Kidney (tissue), 13 donors: ENCODE measurements at regions not wholly inside any gene's neighbourhood (a gene's known extent, or its start where the extent isn't known, plus 50 kb on each side); places are given as distances from the start of the nearest gene placed in this dataset.
"Not testable (repeated sequence)": the region's sequence is repeated elsewhere in the genome, so short reads cannot be mapped to it uniquely, and the experiment has no call there.

ENCODE experiments used
- DNase-seq, 5 donors: peaks; one replicate each; pipeline ENCODE4 v3.0.0-alpha.2; 2013 to 2020
- FAIRE-seq: peaks from 2 replicates; lab custom pipeline; 2012; peaks lifted over from hg19 to GRCh38; lab: Jason Lieb, UNC
- H3K27ac ChIP-seq, 2 donors: one replicate each; pipeline ENCODE4 v1.7.0; 2013; ENCODE audit warnings: low read depth in 2 of 2, low read length in 2 of 2, inconsistent platforms in 1 of 2
- H3K27me3 ChIP-seq: one replicate; pipeline ENCODE4 v1.7.1; 2013; ENCODE audit warnings: low read length, inconsistent platforms; ENCODE audit not compliant: control insufficient read depth, insufficient read depth
- H3K36me3 ChIP-seq, 3 donors: one replicate each; pipeline versions ENCODE4 v1.7.0 to v1.7.1; 2013; ENCODE audit warnings: low read length in 3 of 3, control low read depth in 1 of 3, inconsistent platforms in 1 of 3; ENCODE audit not compliant: insufficient read depth in 3 of 3, control insufficient read depth in 2 of 3
- H3K4me1 ChIP-seq, 3 donors: one replicate each; pipeline versions ENCODE4 v1.7.0 to v1.7.1; 2013; ENCODE audit warnings: low read length in 3 of 3, inconsistent platforms in 1 of 3, low read depth in 1 of 3; ENCODE audit not compliant: control insufficient read depth in 2 of 3, insufficient read depth in 2 of 3
- H3K4me3 ChIP-seq, 3 donors: one replicate each; pipeline versions ENCODE4 v1.7.0 to v1.8.1; 2013; ENCODE audit warnings: low read length in 3 of 3, control low read depth in 1 of 3, inconsistent platforms in 1 of 3
- H3K9ac ChIP-seq, 3 donors: one replicate each; pipeline versions ENCODE4 v1.7.0 to v1.7.1; 2013; ENCODE audit warnings: low read length in 3 of 3, control low read depth in 1 of 3, inconsistent platforms in 1 of 3
- H3K9me3 ChIP-seq, 3 donors: one replicate each; pipeline versions ENCODE4 v1.7.0 to v1.7.1; 2013; ENCODE audit warnings: low read length in 3 of 3, control low read depth in 1 of 3, inconsistent platforms in 1 of 3; ENCODE audit not compliant: control insufficient read depth in 2 of 3, insufficient read depth in 1 of 3
- intact Hi-C: fragments of 100-400 bp; cut with DNase I; formaldehyde crosslinking; loops from one replicate; pipeline ENCODE4 v1.11.1; 2022
- TF ChIP-seq, protein P1 (sequence below): IDR thresholded peaks from 3 replicates; pipeline ENCODE4 v1.5.1; 2012; ENCODE audit warnings: mild to moderate bottlenecking, moderate library complexity, borderline replicate concordance; ENCODE audit not compliant: insufficient read depth; ENCODE audit errors: extremely low read depth
- donor health status: control.
- donor health status: control.
- donor health status: control.
- donor health status: control.
- donor health status: control.
- donor health status: DM: yes; HTN: yes; CAD: no.
- donor health status: Normal renal cell carcinoma (clear cell type).

DNA sequence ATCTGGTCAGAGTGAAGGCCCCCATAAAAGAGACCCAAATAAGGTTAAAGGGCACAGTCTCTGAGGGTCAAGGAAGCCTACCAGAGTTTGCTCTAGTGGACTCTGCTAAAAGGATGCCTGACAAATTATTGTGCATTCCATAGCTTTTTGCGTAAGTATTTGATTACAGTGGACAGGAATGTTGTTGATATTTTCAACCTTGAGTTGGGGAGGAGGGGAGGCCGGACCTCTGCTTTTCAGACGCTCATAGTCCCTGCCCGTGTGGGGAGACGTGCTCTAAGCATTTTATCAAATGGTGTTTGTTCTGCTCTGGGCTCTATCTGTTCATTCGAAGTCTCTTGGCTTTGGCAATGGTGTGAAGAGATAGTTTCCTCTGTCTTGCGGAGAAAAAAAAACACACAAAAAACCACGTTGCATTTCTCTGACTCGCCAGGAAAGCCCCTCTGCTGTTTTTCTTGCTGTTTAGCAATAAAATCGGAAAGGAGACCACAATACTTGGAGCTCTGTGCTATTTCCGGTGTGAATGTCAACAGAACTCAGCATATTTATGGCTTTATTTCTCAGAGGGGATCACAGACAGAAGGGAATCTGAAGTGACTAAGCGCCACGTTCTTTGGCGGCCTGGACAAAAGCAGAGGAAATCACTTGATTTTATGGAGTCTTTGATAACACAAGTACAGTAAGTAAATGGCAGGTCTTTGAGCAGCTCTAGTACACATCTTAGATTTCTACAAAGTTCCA is 159.8 kb downstream of the ZFP64 start:
- FAIRE-seq (no peak), DNase-seq (peak in 3 of 5 donors; percentile 29 to 83 (median 69))
- Histone ChIP-seq H3K4me3 (no peak overlapping the region), H3K9me3 (no peaks in the 10 kb centered on the region), H3K27me3 (no peaks in the 10 kb centered on the region), H3K4me1 (peaks cover 0 to 8% (median 0%) of the 10 kb centered on the region in 3 donors), H3K27ac (no peak overlapping the region), H3K9ac (no peak overlapping the region), H3K36me3 (no peaks in the 10 kb centered on the region)
- TF ChIP-seq, protein P1, sequence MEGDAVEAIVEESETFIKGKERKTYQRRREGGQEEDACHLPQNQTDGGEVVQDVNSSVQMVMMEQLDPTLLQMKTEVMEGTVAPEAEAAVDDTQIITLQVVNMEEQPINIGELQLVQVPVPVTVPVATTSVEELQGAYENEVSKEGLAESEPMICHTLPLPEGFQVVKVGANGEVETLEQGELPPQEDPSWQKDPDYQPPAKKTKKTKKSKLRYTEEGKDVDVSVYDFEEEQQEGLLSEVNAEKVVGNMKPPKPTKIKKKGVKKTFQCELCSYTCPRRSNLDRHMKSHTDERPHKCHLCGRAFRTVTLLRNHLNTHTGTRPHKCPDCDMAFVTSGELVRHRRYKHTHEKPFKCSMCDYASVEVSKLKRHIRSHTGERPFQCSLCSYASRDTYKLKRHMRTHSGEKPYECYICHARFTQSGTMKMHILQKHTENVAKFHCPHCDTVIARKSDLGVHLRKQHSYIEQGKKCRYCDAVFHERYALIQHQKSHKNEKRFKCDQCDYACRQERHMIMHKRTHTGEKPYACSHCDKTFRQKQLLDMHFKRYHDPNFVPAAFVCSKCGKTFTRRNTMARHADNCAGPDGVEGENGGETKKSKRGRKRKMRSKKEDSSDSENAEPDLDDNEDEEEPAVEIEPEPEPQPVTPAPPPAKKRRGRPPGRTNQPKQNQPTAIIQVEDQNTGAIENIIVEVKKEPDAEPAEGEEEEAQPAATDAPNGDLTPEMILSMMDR = no peak
- intact Hi-C loops = no loop called here

DNA sequence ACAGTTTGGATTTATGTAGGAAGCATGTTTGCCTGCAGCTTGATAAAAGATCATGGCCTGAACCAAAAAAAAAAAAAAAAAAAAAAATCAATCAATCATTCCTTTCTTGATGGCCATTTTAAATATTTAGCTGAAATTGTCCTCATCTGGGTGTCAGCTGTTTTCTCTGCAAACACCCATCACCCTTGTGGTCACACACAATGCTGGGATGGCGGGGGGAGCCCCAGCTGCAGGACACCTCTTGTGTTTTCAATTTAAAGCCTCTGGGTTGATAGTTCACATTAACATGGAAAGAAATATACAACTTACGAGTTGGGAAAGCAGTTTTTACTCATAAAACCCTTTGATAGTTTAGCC is 160.4 kb downstream of the ZFP64 start:
- peak in 1 of 5 donors; percentile 18 for DNase-seq

DNA sequence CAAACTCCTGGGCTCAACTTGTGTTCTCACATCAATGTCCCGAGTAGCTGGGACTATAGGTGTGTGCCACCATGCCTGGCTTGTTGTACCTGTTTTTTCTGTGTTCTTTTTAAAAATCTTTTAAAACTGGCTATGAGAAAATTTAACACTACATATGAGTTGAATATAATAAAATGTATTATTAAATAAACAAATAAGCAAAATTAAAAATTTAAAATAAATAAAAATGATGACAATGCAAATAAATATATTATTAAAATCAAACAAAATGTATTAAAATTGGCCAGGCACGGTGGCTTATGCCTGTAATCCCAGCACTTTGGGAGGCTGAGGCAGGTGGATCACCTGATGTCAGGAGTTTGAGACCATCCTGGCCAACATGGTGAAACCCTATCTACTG is 162.4 kb downstream of the ZFP64 start:
- DNase-seq, H3K4me3 ChIP-seq, H3K4me1 ChIP-seq, H3K36me3 ChIP-seq, FAIRE-seq, H3K27me3 ChIP-seq, H3K27ac ChIP-seq, H3K9ac ChIP-seq, intact Hi-C loops, H3K9me3 ChIP-seq: not testable (repeated sequence)

More for the DNA sequence above, 160.4 kb downstream of the ZFP64 start:
- intact Hi-C loops = no loop called here
- FAIRE-seq = no peak
- peaks cover 0 to 8% (median 0%) of the 10 kb centered on the region in 3 donors for H3K4me1 ChIP-seq
- H3K27me3 ChIP-seq = no peaks in the 10 kb centered on the region
- TF ChIP-seq, protein P1 = no peak
- H3K36me3 ChIP-seq = no peaks in the 10 kb centered on the region
- H3K27ac ChIP-seq = no peak overlapping the region
- H3K9ac ChIP-seq = no peak overlapping the region
- no peak overlapping the region for H3K4me3 ChIP-seq
- H3K9me3 ChIP-seq = no peaks in the 10 kb centered on the region

DNA sequence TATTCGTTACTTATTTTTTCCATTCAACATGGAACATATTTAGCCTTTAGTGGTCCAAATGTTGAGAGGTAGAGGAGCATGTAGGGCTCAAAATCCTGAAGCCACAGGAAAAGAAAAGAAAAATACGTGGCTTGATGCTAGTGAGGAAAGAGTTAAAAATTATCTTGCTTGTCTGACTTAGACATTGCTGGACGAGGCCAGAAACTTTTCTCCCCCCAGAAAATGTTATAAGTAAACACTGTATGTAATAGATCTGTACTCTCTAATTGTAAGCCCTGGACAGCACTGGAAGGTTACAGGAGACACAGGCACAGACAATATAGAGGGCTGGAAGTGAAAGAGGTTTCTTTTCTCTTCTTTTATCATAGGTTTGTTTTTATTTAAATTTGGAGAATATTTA is 165.6 kb downstream of the ZFP64 start:
- no peaks in the 10 kb centered on the region for H3K36me3 ChIP-seq

More for the DNA sequence above, 165.6 kb downstream of the ZFP64 start:
- Histone ChIP-seq H3K4me3 (no peak overlapping the region), H3K9ac (no peak overlapping the region), H3K9me3 (no peaks in the 10 kb centered on the region), H3K27me3 (no peaks in the 10 kb centered on the region), H3K27ac (no peak overlapping the region), H3K4me1 (no peaks in the 10 kb centered on the region)
- peak in 1 of 5 donors; percentile 31 for DNase-seq
- TF ChIP-seq, protein P1 = no peak
- intact Hi-C loops = no loop called here
- no peak for FAIRE-seq
